CD4-positive, alpha-beta T cell (primary cell): ENCODE measurements at regions not wholly inside any gene's neighbourhood (a gene's known extent, or its start where the extent isn't known, plus 50 kb on each side); places are given as distances from the start of the nearest gene placed in this dataset.

ENCODE experiments used
- ATAC-seq: fragments of 200-7000 bp; cut with Tn5 transposase; one replicate; pipeline ENCODE4 v1.10.0; 2022; ENCODE audit warnings: mild to moderate bottlenecking; ENCODE audit not compliant: poor library complexity
- CTCF ChIA-PET: fragments of 350-600 bp; sonication (Branson Sonifier 250); formaldehyde crosslinking; loops from one replicate; lab custom pipeline; 2021; ENCODE audit warnings: antibody characterized with exemption, inconsistent platforms; lab: Charles Lee
- POLR2A ChIA-PET: fragments of 350-600 bp; sonication (Branson Sonifier 250); formaldehyde crosslinking; loops from one replicate; lab custom pipeline; 2021; ENCODE audit warnings: antibody characterized with exemption, inconsistent platforms; lab: Charles Lee
- DNase-seq, 14 experiments: peaks; one replicate each; pipeline ENCODE4 v3.0.0-alpha.2; 2013 to 2020; ENCODE audit warnings: mixed read lengths in 2 of 14
- H3K27ac ChIP-seq, 2 donors: one replicate each; pipeline versions ENCODE4 v1.5.1 to v1.7.0; 2013; ENCODE audit warnings: low read length in 2 of 2, low read depth in 1 of 2, mild to moderate bottlenecking in 1 of 2
- H3K27me3 ChIP-seq, 2 experiments: 1 replicate in 1 of 2; 2 replicates in 1 of 2; pipeline versions ENCODE4 v1.6.1 to v1.7.0; 2013; ENCODE audit warnings: low read length in 2 of 2, control low read depth in 1 of 2, mild to moderate bottlenecking in 1 of 2, moderate library complexity in 1 of 2; ENCODE audit not compliant: insufficient read depth in 2 of 2, control insufficient read depth in 1 of 2
- H3K36me3 ChIP-seq: one replicate; pipeline ENCODE4 v1.6.1; 2013; ENCODE audit warnings: low read length, control low read depth; ENCODE audit not compliant: insufficient read depth
- H3K4me1 ChIP-seq: one replicate; pipeline ENCODE4 v1.6.1; 2013; ENCODE audit warnings: low read length, control low read depth; ENCODE audit not compliant: insufficient read depth
- H3K4me3 ChIP-seq: one replicate; pipeline ENCODE4 v1.5.1; 2013; ENCODE audit warnings: mild to moderate bottlenecking, low read length, moderate library complexity
- H3K9me3 ChIP-seq, 2 experiments: 1 replicate in 1 of 2; 2 replicates in 1 of 2; pipeline versions ENCODE4 v1.6.1 to v1.7.0; 2013; ENCODE audit warnings: low read length in 2 of 2, mild to moderate bottlenecking in 2 of 2, control low read depth in 1 of 2, moderate library complexity in 1 of 2; ENCODE audit not compliant: control insufficient read depth in 1 of 2, insufficient read depth in 1 of 2
- H3K27ac Mint-ChIP-seq: one replicate; pipeline ENCODE4 v1.8.0; 2020; ENCODE audit warnings: mixed read lengths
- H3K27me3 Mint-ChIP-seq: one replicate; pipeline ENCODE4 v1.8.0; 2021; ENCODE audit warnings: mixed read lengths
- H3K36me3 Mint-ChIP-seq: one replicate; pipeline ENCODE4 v1.8.0; 2021; ENCODE audit warnings: low read depth, mixed read lengths
- H3K4me1 Mint-ChIP-seq: one replicate; pipeline ENCODE4 v1.8.0; 2021; ENCODE audit warnings: low read depth, mixed read lengths
- H3K4me3 Mint-ChIP-seq: one replicate; pipeline ENCODE4 v1.8.0; 2020; ENCODE audit warnings: mild to moderate bottlenecking, mixed read lengths
- H3K9me3 Mint-ChIP-seq: one replicate; pipeline ENCODE4 v1.8.0; 2020; ENCODE audit warnings: mixed read lengths
- CTCF ChIP-seq: fragments of 200-600 bp; IDR thresholded peaks from one replicate; pipeline ENCODE4 v1.8.0; 2022; ENCODE audit warnings: antibody characterized with exemption, mild to moderate bottlenecking
- intact Hi-C, 2 experiments: fragments of 100-400 bp; cut with DNase I in 1 of 2; cut with micrococcal nuclease in 1 of 2; formaldehyde crosslinking; loops; one replicate each; pipeline versions ENCODE4 v1.15.1 to v1.9.0; 2023 to 2025; cut with DNase I, micrococcal nuclease

GRCh38 chr6:22880686-22881433, 311.5 kb downstream of the HDGFL1 start:
- Mint-ChIP-seq H3K36me3 (no peaks in the 10 kb centered on the region), H3K4me3 (no peak overlapping the region), H3K9me3 (no peaks in the 10 kb centered on the region), H3K27me3 (no peaks in the 10 kb centered on the region), H3K27ac (no peak overlapping the region), H3K4me1 (no peaks in the 10 kb centered on the region)
- no peaks in the 10 kb centered on the region for H3K4me1 ChIP-seq
- no peak overlapping the region for H3K27ac ChIP-seq
- no peak overlapping the region for H3K4me3 ChIP-seq
- TF ChIP-seq CTCF, result no peak
- ATAC-seq, result no peak
- H3K9me3 ChIP-seq, result peaks cover 0 to 5% of the 10 kb centered on the region in 2 experiments
- H3K36me3 ChIP-seq, result no peaks in the 10 kb centered on the region
- ChIA-PET POLR2A (no interaction called here), CTCF (no interaction called here)
- intact Hi-C loops, result no loop called here
- no peaks in the 10 kb centered on the region for H3K27me3 ChIP-seq
- DNase-seq, result no peak

GRCh38 chr6:22882581-22882980, 313.2 kb downstream of the HDGFL1 start:
- Mint-ChIP-seq H3K9me3 (no peaks in the 10 kb centered on the region), H3K27me3 (no peaks in the 10 kb centered on the region), H3K4me1 (no peaks in the 10 kb centered on the region), H3K36me3 (no peaks in the 10 kb centered on the region), H3K27ac (no peak overlapping the region), H3K4me3 (no peak overlapping the region)
- ChIA-PET CTCF (no interaction called here), POLR2A (no interaction called here)
- no peak for ATAC-seq
- Histone ChIP-seq H3K4me1 (no peaks in the 10 kb centered on the region), H3K4me3 (no peak overlapping the region), H3K27ac (no peak overlapping the region), H3K36me3 (no peaks in the 10 kb centered on the region), H3K9me3 (peaks cover 0 to 5% of the 10 kb centered on the region in 2 experiments), H3K27me3 (no peaks in the 10 kb centered on the region)
- no peak for DNase-seq
- intact Hi-C loops, result no loop called here
- TF ChIP-seq CTCF, result no peak

GRCh38 chr6:22883061-22883717, 313.8 kb downstream of the HDGFL1 start:
- H3K9me3 Mint-ChIP-seq, result no peaks in the 10 kb centered on the region
- Histone ChIP-seq H3K27me3 (no peaks in the 10 kb centered on the region), H3K9me3 (peaks cover 0 to 5% of the 10 kb centered on the region in 2 experiments), H3K4me1 (no peaks in the 10 kb centered on the region), H3K27ac (no peak overlapping the region), H3K36me3 (no peaks in the 10 kb centered on the region), H3K4me3 (no peak overlapping the region)
- CTCF ChIA-PET, result no interaction called here
- no peaks in the 10 kb centered on the region for H3K27me3 Mint-ChIP-seq
- no peak overlapping the region for H3K27ac Mint-ChIP-seq
- H3K4me1 Mint-ChIP-seq, result no peaks in the 10 kb centered on the region
- DNase-seq (no peak), ATAC-seq (no peak)
- H3K36me3 Mint-ChIP-seq, result no peaks in the 10 kb centered on the region
- H3K4me3 Mint-ChIP-seq, result no peak overlapping the region
- intact Hi-C loops, result no loop called here
- no peak for TF ChIP-seq CTCF
- POLR2A ChIA-PET, result no interaction called here
